ENCODE measurements at regions not wholly inside any gene's neighbourhood (a gene's known extent, or its start where the extent isn't known, plus 50 kb on each side); places are given as distances from the start of the nearest gene placed in this dataset.

- no peaks in the 10 kb centered on the region for H4K20me1 ChIP-seq (ENCODE audit: insufficient read depth, low read length, poor library complexity, severe bottlenecking)
- H3K36me3 ChIP-seq (ENCODE audit: insufficient read depth, low read length): no peaks in the 10 kb centered on the region
- TF ChIP-seq CTCF (conservative IDR thresholded peaks at IDR 0.05; ENCODE audit: low read length) (no peak), EZH2phosphoT487 (IDR thresholded peaks at IDR 0.05; ENCODE audit: borderline replicate concordance) (no peak)
- no peak overlapping the region for H3K4me3 ChIP-seq (ENCODE audit: low read length, poor library complexity, severe bottlenecking)
- H3K4me1 ChIP-seq (ENCODE audit: insufficient read depth, low read length, poor library complexity, severe bottlenecking): no peaks in the 10 kb centered on the region
- no peaks in the 10 kb centered on the region for H3F3A ChIP-seq (ENCODE audit: low read depth)
- no peaks in the 10 kb centered on the region for H3K79me2 ChIP-seq (ENCODE audit: insufficient read depth, low read length)
- H3K9me2 ChIP-seq (replicated peaks; ENCODE audit: low read depth, low read length): no peaks in the 10 kb centered on the region
- H3K4me2 ChIP-seq (ENCODE audit: low read depth, low read length, poor library complexity, severe bottlenecking): no peak overlapping the region
- no peaks in the 10 kb centered on the region for H3K27me3 ChIP-seq (ENCODE audit: insufficient read depth, low read length, poor library complexity, severe bottlenecking)
- no peak overlapping the region for H3K9ac ChIP-seq (ENCODE audit: low read depth, low read length, poor library complexity, severe bottlenecking)
- H2AFZ ChIP-seq (ENCODE audit: low read length): no peak overlapping the region
- no peaks in the 10 kb centered on the region for H3K9me3 ChIP-seq (ENCODE audit: insufficient read depth, low read depth, low read length)
Measured at GRCh38 chr9:73446306-73446705, 294.6 kb downstream of the ANXA1 start.

DNA sequence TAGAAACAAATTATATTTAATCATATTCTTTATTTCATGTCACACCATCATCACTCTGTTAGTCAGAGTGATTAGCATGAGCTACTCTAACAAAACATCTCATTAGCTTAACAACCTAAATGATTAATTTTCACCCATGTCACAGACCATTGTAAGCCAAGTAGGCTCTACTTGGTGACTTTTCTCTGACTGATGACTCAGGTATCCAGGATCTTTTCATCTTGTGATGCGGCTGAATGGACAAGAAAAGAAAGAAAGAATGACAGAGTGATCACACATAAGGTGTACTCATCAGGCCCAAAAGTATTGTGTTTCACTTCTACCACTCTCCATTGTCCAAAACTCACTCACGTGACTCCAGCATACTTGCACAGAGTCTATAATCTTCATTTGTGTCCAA is 299.3 kb downstream of the ANXA1 start:
- Histone ChIP-seq H3K9me3 (ENCODE audit: insufficient read depth, low read depth, low read length) (no peaks in the 10 kb centered on the region), H3K4me1 (ENCODE audit: insufficient read depth, low read length, poor library complexity, severe bottlenecking) (no peaks in the 10 kb centered on the region), H4K20me1 (ENCODE audit: insufficient read depth, low read length, poor library complexity, severe bottlenecking) (no peaks in the 10 kb centered on the region), H3K36me3 (ENCODE audit: insufficient read depth, low read length) (no peaks in the 10 kb centered on the region), H3K4me3 (ENCODE audit: low read length, poor library complexity, severe bottlenecking) (no peak overlapping the region), H3K9ac (ENCODE audit: low read depth, low read length, poor library complexity, severe bottlenecking) (no peak overlapping the region), H3K27me3 (ENCODE audit: insufficient read depth, low read length, poor library complexity, severe bottlenecking) (no peaks in the 10 kb centered on the region), H2AFZ (ENCODE audit: low read length) (no peak overlapping the region), H3F3A (ENCODE audit: low read depth) (no peaks in the 10 kb centered on the region), H3K9me2 (replicated peaks; ENCODE audit: low read depth, low read length) (no peaks in the 10 kb centered on the region), H3K4me2 (ENCODE audit: low read depth, low read length, poor library complexity, severe bottlenecking) (no peak overlapping the region), H3K79me2 (ENCODE audit: insufficient read depth, low read length) (no peaks in the 10 kb centered on the region)
- no peak for TF ChIP-seq CTCF (conservative IDR thresholded peaks at IDR 0.05; ENCODE audit: low read length)
- no peak for TF ChIP-seq EZH2phosphoT487 (IDR thresholded peaks at IDR 0.05; ENCODE audit: borderline replicate concordance)

GRCh38 chr9:73459817-73460216 is 308.2 kb downstream of the ANXA1 start:
- H3K4me3 ChIP-seq (ENCODE audit: low read length, poor library complexity, severe bottlenecking): no peak overlapping the region
- no peaks in the 10 kb centered on the region for H4K20me1 ChIP-seq (ENCODE audit: insufficient read depth, low read length, poor library complexity, severe bottlenecking)
- no peak overlapping the region for H2AFZ ChIP-seq (ENCODE audit: low read length)
- H3K27me3 ChIP-seq (ENCODE audit: insufficient read depth, low read length, poor library complexity, severe bottlenecking): no peaks in the 10 kb centered on the region
- H3F3A ChIP-seq (ENCODE audit: low read depth): no peaks in the 10 kb centered on the region
- H3K9me2 ChIP-seq (replicated peaks; ENCODE audit: low read depth, low read length): no peaks in the 10 kb centered on the region
- H3K4me2 ChIP-seq (ENCODE audit: low read depth, low read length, poor library complexity, severe bottlenecking): no peak overlapping the region
- TF ChIP-seq CTCF (conservative IDR thresholded peaks at IDR 0.05; ENCODE audit: low read length) (no peak), EZH2phosphoT487 (IDR thresholded peaks at IDR 0.05; ENCODE audit: borderline replicate concordance) (no peak)
- no peaks in the 10 kb centered on the region for H3K4me1 ChIP-seq (ENCODE audit: insufficient read depth, low read length, poor library complexity, severe bottlenecking)
- no peaks in the 10 kb centered on the region for H3K9me3 ChIP-seq (ENCODE audit: insufficient read depth, low read depth, low read length)
- H3K36me3 ChIP-seq (ENCODE audit: insufficient read depth, low read length): no peaks in the 10 kb centered on the region
- no peak overlapping the region for H3K9ac ChIP-seq (ENCODE audit: low read depth, low read length, poor library complexity, severe bottlenecking)
- no peaks in the 10 kb centered on the region for H3K79me2 ChIP-seq (ENCODE audit: insufficient read depth, low read length)

All from Loucy (cell line).